Fibroblast of mammary gland (primary cell): ENCODE measurements at regions not wholly inside any gene's neighbourhood (a gene's known extent, or its start where the extent isn't known, plus 50 kb on each side); places are given as distances from the start of the nearest gene placed in this dataset.

ENCODE experiments used
- DNase-seq: peaks from one replicate; pipeline ENCODE4 v3.0.0-alpha.2; 2010; ENCODE audit warnings: low read depth
- H3K4me3 ChIP-seq: 2 replicates; pipeline ENCODE4 v1.5.1; 2011; ENCODE audit warnings: low read depth, mild to moderate bottlenecking, low read length, moderate library complexity; ENCODE audit not compliant: control insufficient read depth
- CTCF ChIP-seq: conservative IDR thresholded peaks from 2 replicates; pipeline ENCODE4 v1.5.1; 2011; ENCODE audit warnings: low read depth, low read length, inconsistent platforms; ENCODE audit not compliant: control insufficient read depth, insufficient read depth

- TF ChIP-seq CTCF = no peak
- DNase-seq = peak; percentile 51
- H3K4me3 ChIP-seq = no peak overlapping the region
These were observed 181.0 kb downstream of the CHRDL1 start for GRCh38 chrX:110614596-110614995.
